OCI-LY7 (cell line): ENCODE measurements at regions not wholly inside any gene's neighbourhood (a gene's known extent, or its start where the extent isn't known, plus 50 kb on each side); places are given as distances from the start of the nearest gene placed in this dataset.

Experiments
- EZH2phosphoT487 ChIP-seq: fragments of 200-600 bp; sonication (generic); IDR thresholded peaks from 2 replicates; pipeline ENCODE4 v1.6.1; 2018; ENCODE audit warnings: low read depth, borderline replicate concordance, mild to moderate bottlenecking, mixed run types, antibody characterized with exemption, low read length, moderate library complexity, mixed read lengths
- TF ChIP-seq, protein P1 (sequence below): fragments of 200-600 bp; sonication (generic); conservative IDR thresholded peaks from 2 replicates; pipeline ENCODE4 v1.5.1; 2014; ENCODE audit warnings: mild to moderate bottlenecking, antibody characterized with exemption, low read length, moderate library complexity, mixed read lengths

DNA sequence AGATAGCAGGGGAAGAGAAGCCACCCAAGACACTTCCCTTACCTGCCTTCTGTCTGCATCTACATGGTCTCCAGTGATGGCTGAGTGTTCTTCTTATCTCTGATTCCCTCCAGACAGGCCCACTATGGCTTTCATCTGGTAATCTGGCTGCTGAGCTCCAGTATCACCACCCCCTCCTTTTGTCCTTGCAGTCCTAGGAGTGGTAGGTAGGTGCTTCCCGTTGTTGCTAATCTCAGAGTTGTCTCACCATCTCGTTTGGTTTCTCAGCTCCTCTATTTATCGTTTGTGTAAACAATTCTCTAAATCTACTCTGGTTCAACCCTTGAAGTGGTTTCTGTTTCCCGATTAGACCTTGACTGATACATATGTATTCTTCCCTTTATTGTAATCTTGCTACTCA lies 243.8 kb upstream of the RFX3 start:
- TF ChIP-seq, protein P1, sequence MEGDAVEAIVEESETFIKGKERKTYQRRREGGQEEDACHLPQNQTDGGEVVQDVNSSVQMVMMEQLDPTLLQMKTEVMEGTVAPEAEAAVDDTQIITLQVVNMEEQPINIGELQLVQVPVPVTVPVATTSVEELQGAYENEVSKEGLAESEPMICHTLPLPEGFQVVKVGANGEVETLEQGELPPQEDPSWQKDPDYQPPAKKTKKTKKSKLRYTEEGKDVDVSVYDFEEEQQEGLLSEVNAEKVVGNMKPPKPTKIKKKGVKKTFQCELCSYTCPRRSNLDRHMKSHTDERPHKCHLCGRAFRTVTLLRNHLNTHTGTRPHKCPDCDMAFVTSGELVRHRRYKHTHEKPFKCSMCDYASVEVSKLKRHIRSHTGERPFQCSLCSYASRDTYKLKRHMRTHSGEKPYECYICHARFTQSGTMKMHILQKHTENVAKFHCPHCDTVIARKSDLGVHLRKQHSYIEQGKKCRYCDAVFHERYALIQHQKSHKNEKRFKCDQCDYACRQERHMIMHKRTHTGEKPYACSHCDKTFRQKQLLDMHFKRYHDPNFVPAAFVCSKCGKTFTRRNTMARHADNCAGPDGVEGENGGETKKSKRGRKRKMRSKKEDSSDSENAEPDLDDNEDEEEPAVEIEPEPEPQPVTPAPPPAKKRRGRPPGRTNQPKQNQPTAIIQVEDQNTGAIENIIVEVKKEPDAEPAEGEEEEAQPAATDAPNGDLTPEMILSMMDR: no peak
- no peak for TF ChIP-seq EZH2phosphoT487
